C4-2B (cell line): ENCODE measurements at regions not wholly inside any gene's neighbourhood (a gene's known extent, or its start where the extent isn't known, plus 50 kb on each side); places are given as distances from the start of the nearest gene placed in this dataset.

Source experiments
- H3K27ac ChIP-seq: fragments of 450-650 bp; 2 replicates; pipeline ENCODE4 v1.5.1; 2017
- ZFX ChIP-seq: fragments of 450-650 bp; IDR thresholded peaks from 2 replicates; pipeline ENCODE4 v1.6.1; 2017
- TF ChIP-seq, protein P1 (sequence below): fragments of 450-650 bp; conservative IDR thresholded peaks from 2 replicates; pipeline ENCODE4 v1.5.1; 2017; ENCODE audit warnings: mild to moderate bottlenecking

DNA sequence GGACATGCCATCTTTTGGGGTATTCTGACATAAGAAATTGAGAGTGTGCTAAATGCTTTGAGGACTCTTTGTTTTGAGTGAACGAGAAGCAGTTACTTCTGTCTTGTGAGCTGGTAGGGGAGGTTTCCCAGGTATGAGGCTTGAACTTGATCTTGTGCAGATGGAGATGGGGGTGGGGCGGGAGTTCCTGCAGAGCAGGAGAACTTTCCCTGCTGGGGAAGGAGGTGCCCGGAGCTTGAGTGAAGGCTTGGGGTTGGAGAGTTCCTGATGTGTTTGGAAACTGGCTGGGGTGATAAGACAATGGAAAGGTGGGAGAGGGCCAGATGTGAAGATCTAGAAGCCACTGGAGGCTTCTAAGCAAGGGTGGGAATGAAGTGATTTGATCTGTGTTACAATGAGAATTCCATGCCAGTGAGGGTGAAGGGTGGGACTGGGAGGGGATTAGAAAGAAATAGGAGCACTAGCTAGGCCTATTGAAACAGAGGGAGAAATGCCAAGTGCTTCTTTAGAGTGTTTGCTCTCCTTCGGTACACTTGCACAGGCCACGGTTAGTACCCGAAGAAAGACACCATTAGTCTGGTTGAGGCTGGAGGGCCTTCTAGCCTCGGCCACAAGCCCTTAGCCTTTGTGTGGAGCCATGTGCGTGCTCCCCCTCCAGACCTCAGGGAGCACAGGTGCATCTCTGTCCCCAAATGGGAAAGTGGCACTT is 103.5 kb upstream of the STOX2 start:
- H3K27ac ChIP-seq, result no peak overlapping the region
- no peak for TF ChIP-seq ZFX
- TF ChIP-seq, protein P1, sequence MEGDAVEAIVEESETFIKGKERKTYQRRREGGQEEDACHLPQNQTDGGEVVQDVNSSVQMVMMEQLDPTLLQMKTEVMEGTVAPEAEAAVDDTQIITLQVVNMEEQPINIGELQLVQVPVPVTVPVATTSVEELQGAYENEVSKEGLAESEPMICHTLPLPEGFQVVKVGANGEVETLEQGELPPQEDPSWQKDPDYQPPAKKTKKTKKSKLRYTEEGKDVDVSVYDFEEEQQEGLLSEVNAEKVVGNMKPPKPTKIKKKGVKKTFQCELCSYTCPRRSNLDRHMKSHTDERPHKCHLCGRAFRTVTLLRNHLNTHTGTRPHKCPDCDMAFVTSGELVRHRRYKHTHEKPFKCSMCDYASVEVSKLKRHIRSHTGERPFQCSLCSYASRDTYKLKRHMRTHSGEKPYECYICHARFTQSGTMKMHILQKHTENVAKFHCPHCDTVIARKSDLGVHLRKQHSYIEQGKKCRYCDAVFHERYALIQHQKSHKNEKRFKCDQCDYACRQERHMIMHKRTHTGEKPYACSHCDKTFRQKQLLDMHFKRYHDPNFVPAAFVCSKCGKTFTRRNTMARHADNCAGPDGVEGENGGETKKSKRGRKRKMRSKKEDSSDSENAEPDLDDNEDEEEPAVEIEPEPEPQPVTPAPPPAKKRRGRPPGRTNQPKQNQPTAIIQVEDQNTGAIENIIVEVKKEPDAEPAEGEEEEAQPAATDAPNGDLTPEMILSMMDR, result no peak

DNA sequence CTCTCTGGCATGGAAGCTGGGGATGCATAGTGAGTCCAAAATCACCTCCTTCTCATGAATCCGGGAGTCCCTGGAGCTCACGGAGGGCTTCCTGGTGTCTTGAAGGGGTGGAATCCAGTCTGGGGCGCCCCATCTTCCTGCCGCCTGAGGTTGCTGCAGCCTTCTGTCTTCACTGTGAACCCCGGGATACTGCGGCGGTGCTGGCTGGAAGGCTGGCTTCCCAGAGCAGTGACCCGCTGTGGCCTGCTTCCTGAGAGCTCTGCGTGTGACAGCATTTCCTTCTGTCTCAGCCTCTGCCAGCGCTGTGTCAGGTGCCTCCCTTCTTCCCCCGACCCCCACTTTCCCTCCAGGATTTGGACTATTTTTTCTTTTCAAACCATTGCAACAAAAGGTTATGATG is 98.8 kb upstream of the STOX2 start:
- no peak overlapping the region for H3K27ac ChIP-seq

GRCh38 chr4:183807420-183808096 is 97.5 kb upstream of the STOX2 start:
- no peak overlapping the region for H3K27ac ChIP-seq
- no peak for TF ChIP-seq ZFX
- TF ChIP-seq, protein P1, result no peak

More for the DNA sequence above, 98.8 kb upstream of the STOX2 start:
- TF ChIP-seq, protein P1, result no peak

- no peak for TF ChIP-seq ZFX
- TF ChIP-seq, protein P1, result no peak
- no peak overlapping the region for H3K27ac ChIP-seq
Measured at GRCh38 chr4:183808097-183808456, 97.0 kb upstream of the STOX2 start.

DNA sequence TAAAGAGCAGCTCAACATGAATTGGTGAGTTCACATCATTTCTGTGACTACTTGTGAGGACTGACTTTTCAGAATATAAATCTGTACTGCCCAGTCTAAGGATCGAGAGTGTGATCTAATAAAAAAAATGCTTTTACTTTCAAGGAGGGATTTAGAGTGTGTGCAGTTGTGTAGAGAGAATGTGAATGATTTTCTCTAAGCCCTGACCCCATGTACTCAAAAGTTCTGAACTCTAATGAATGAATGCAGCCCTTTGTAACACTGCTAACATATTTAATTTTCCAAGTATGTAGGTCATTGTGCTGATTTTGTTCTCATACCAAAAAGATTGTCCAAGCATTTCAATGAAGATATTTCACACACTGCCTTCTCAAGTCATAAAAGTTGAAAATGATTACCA is 92.5 kb upstream of the STOX2 start:
- TF ChIP-seq, protein P1, result no peak
- no peak for TF ChIP-seq ZFX
- H3K27ac ChIP-seq, result no peak overlapping the region

- H3K27ac ChIP-seq, result no peak overlapping the region
- no peak for TF ChIP-seq ZFX
- TF ChIP-seq, protein P1, result no peak
Measured at GRCh38 chr4:183814461-183814860, 90.6 kb upstream of the STOX2 start.

GRCh38 chr4:183816077-183816476 is 89.0 kb upstream of the STOX2 start:
- H3K27ac ChIP-seq, result no peak overlapping the region
- TF ChIP-seq, protein P1, result no peak
- TF ChIP-seq ZFX, result no peak
